IPS-NIHi7 (cell line): ENCODE measurements at regions not wholly inside any gene's neighbourhood (a gene's known extent, or its start where the extent isn't known, plus 50 kb on each side); places are given as distances from the start of the nearest gene placed in this dataset.

Source experiments
- DNase-seq: peaks from one replicate; pipeline ENCODE4 v3.0.0; 2012; ENCODE audit warnings: mixed read lengths; ENCODE audit errors: extremely low spot score

- DNase-seq, result no peak
These were observed 447.6 kb upstream of the CHST9 start for GRCh38 chr18:27632706-27633105.

GRCh38 chr18:27627927-27628326 is 442.8 kb upstream of the CHST9 start:
- peak; percentile 36 for DNase-seq

GRCh38 chr18:27621236-27621890 is 436.3 kb upstream of the CHST9 start:
- no peak for DNase-seq

GRCh38 chr18:27619906-27620305 is 434.8 kb upstream of the CHST9 start:
- DNase-seq, result no peak

- no peak for DNase-seq
These were observed 434.1 kb upstream of the CHST9 start for GRCh38 chr18:27619090-27619772.

- peak; percentile 28 for DNase-seq
These were observed 431.2 kb upstream of the CHST9 start for GRCh38 chr18:27616324-27616723.

GRCh38 chr18:27614951-27615844 is 430.1 kb upstream of the CHST9 start:
- DNase-seq, result no peak

GRCh38 chr18:27609221-27609620 is 424.1 kb upstream of the CHST9 start:
- DNase-seq, result no peak

GRCh38 chr18:27608742-27609141 is 423.6 kb upstream of the CHST9 start:
- no peak for DNase-seq

- DNase-seq, result no peak
These were observed 423.1 kb upstream of the CHST9 start for GRCh38 chr18:27608174-27608573.

- DNase-seq, result no peak
These were observed 421.6 kb upstream of the CHST9 start for GRCh38 chr18:27606741-27607140.

- DNase-seq, result peak; percentile 76
These were observed 420.2 kb upstream of the CHST9 start for GRCh38 chr18:27605107-27605834.

- DNase-seq, result peak; percentile 22
These were observed 419.5 kb upstream of the CHST9 start for GRCh38 chr18:27604583-27604982.

- no peak for DNase-seq
These were observed 417.0 kb upstream of the CHST9 start for GRCh38 chr18:27602092-27602491.

- no peak for DNase-seq
These were observed 415.1 kb upstream of the CHST9 start for GRCh38 chr18:27600245-27600644.

GRCh38 chr18:27599202-27599829 is 414.2 kb upstream of the CHST9 start:
- peak; percentile 55 for DNase-seq

GRCh38 chr18:27595113-27595838 is 410.2 kb upstream of the CHST9 start:
- no peak for DNase-seq

- no peak for DNase-seq
These were observed 400.6 kb upstream of the CHST9 start for GRCh38 chr18:27585602-27586173.

GRCh38 chr18:27583466-27583865 is 398.4 kb upstream of the CHST9 start:
- no peak for DNase-seq

GRCh38 chr18:27582760-27583412 is 397.8 kb upstream of the CHST9 start:
- DNase-seq, result no peak
